ENCODE measurements at regions not wholly inside any gene's neighbourhood (a gene's known extent, or its start where the extent isn't known, plus 50 kb on each side); places are given as distances from the start of the nearest gene placed in this dataset.

GRCh38 chr22:25514436-25515180, 49.9 kb upstream of the GRK3 start:
- no peaks in the 10 kb centered on the region for H3K4me1 ChIP-seq
- WGBS, 2 donors (ENCODE audit: low coverage in 1 of 2) = 80 to 81% methylated on average over 9 to 11 of the region's 13 CpGs
- no peaks in the 10 kb centered on the region for H3K9me3 ChIP-seq
- no peak overlapping the region for H3K27ac ChIP-seq
- TF ChIP-seq POLR2AphosphoS5 (IDR thresholded peaks at IDR 0.05) (no peak), CTCF (IDR thresholded peaks at IDR 0.05) (no peak), POLR2A (IDR thresholded peaks at IDR 0.05) (no peak), EP300 (IDR thresholded peaks at IDR 0.05) (no peak)
- H3K36me3 ChIP-seq = peaks cover 0 to 9% of the 10 kb centered on the region in 2 donors
- H3K27me3 ChIP-seq = no peaks in the 10 kb centered on the region
- ATAC-seq = no peak
- H3K4me3 ChIP-seq = no peak overlapping the region

Small RNAs in the stretch of these regions (small RNA-seq; reads per million reads assigned to genes)
- gene IGLL3P (0 reads per million in 4 donors), gene MIR6817 (0 reads per million in 4 donors)

Measured in gastroesophageal sphincter (tissue), 4 donors.